Astrocyte of the spinal cord (primary cell): ENCODE measurements at regions not wholly inside any gene's neighbourhood (a gene's known extent, or its start where the extent isn't known, plus 50 kb on each side); places are given as distances from the start of the nearest gene placed in this dataset.

Experiments
- DNase-seq: peaks from one replicate; pipeline ENCODE4 v3.0.0; 2011; ENCODE audit warnings: low read depth, low spot score
- H3K4me3 ChIP-seq: 2 replicates; pipeline ENCODE4 v1.5.1; 2011; ENCODE audit warnings: low read depth, mild to moderate bottlenecking, low read length, moderate library complexity
- CTCF ChIP-seq: IDR thresholded peaks from 2 replicates; pipeline ENCODE4 v1.5.1; 2012; ENCODE audit warnings: low read depth, mild to moderate bottlenecking, low read length, inconsistent platforms
- in situ Hi-C: cut with HindIII; loops from 2 replicates; pipeline ENCODE4 v1.10.0; 2017; ENCODE audit warnings: low sequenced_read_pairs

GRCh38 chr6:169345146-169345545 is 91.5 kb upstream of the THBS2 start:
- in situ Hi-C loops: no loop called here
- no peak for TF ChIP-seq CTCF
- peak; percentile 16 for DNase-seq
- no peak overlapping the region for H3K4me3 ChIP-seq

DNA sequence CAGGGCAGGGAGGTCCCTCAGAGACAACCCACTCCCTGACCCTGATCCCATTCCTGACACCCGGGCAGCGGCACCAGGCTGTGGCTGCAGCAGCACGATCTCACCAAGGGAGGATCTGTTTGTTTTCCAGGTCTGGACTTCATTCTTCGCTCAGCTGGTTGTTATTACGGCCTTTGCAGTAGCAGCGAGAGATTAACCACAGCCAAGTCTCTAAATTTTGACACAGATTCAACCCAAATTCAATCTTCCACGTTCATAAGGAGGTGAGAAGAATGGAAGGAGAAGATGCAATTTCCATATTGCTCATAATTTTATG is 91.1 kb upstream of the THBS2 start:
- in situ Hi-C loops: no loop called here

DNA sequence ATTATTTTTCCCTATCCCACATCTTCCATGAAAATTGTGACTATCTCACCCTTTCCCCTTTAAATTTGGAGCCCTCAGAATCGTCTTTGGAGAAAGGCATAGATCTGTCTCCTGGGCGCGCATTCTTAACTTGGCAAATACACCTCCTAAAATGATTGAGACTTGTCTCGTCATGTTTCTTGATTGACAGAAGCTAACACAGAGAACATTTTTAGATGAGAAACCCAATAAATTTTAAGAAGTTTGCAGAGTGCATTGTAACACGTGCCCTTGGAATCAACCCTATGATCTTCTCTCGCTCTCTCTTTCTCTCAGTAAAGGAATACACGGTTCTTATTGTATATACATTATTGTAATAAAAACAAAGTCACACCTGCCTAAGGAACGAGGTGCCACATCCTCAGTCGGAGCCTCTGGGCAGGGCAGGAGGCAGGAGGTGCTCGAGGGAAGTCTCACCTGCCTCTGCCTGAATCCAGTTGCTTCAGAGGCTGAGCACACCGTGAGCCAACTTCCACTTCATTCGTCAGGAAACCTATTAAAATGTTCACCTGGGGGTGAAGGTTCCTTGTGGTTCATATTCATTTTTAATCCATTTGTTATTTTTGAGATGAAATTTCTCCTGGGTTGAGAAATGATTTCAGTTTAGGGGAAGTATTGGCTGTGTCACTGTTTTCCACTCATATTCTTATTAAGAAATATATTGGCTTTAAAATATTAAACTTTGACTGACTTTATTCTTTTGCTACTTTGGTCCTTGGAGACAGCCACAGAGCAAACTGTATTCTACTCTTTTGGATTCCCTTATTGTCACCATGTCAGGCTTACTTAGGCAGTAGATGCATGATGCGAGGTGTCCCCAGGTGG is 90.5 kb upstream of the THBS2 start:
- no peak for DNase-seq
- H3K4me3 ChIP-seq: no peak overlapping the region
- in situ Hi-C loops: no loop called here
- no peak for TF ChIP-seq CTCF

More for the DNA sequence above, 91.1 kb upstream of the THBS2 start:
- TF ChIP-seq CTCF: no peak
- H3K4me3 ChIP-seq: no peak overlapping the region
- peak; percentile 10 for DNase-seq

GRCh38 chr6:169342710-169343109 is 89.1 kb upstream of the THBS2 start:
- TF ChIP-seq CTCF: no peak
- H3K4me3 ChIP-seq: no peak overlapping the region
- in situ Hi-C loops: no loop called here
- no peak for DNase-seq

DNA sequence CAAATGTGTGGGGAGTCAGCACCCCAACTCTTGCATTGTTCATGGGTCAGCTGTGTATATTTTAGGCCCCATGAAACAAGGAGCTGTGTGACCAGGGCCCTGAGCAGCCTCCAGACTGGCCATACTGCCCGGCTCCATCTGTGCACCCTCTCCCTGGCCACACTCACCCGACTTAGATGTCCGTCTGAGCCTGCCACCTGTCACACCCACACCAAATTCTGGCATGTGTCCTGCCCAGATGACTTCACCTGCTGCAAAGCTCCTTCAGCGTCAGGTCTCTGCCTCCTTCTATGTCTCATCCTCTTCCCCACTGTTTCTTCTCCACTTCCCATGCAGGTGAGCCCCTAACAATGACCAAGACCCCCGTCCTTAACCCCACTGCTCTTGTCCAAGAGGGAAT is 88.1 kb upstream of the THBS2 start:
- TF ChIP-seq CTCF: no peak
- no peak overlapping the region for H3K4me3 ChIP-seq
- no peak for DNase-seq
- in situ Hi-C loops: no loop called here

- in situ Hi-C loops: no loop called here
- H3K4me3 ChIP-seq: no peak overlapping the region
- no peak for TF ChIP-seq CTCF
- DNase-seq: no peak
These were observed 87.4 kb upstream of the THBS2 start for GRCh38 chr6:169341065-169341464.
